HCT116 (cell line): ENCODE measurements at regions not wholly inside any gene's neighbourhood (a gene's known extent, or its start where the extent isn't known, plus 50 kb on each side); places are given as distances from the start of the nearest gene placed in this dataset.
"Not testable (repeated sequence)": the region's sequence is repeated elsewhere in the genome, so short reads cannot be mapped to it uniquely, and the experiment has no call there.

Experiments used
- ATAC-seq: fragments of 200-7000 bp; cut with Tn5 transposase; 2 replicates; pipeline ENCODE4 v1.9.1; 2020; ENCODE audit warnings: mild to moderate bottlenecking, moderate library complexity
- BruUV-seq: library from RNA; stranded (reverse); fragments of 400-500 nt; replicated peaks from 2 replicates; lab custom pipeline; 2021; lab: Mats Ljungman, UMichigan
- CTCF ChIA-PET: fragments of 300-600 bp; sonication (Branson Sonifier 250); formaldehyde crosslinking; loops from one replicate; lab custom pipeline; 2021; ENCODE audit warnings: antibody characterized with exemption; lab: Charles Lee
- POLR2A ChIA-PET: fragments of 300-600, 350-600 bp; sonication (Branson Sonifier 250); formaldehyde crosslinking; loops from one replicate; lab custom pipeline; 2021; ENCODE audit warnings: antibody characterized with exemption; lab: Charles Lee
- RAD21 ChIA-PET, 2 experiments: fragments of 300-600 bp; sonication (Branson Sonifier 250); formaldehyde crosslinking; loops; one replicate each; lab custom pipeline; 2023; ENCODE audit warnings: low total read pairs in 2 of 2; ENCODE audit not compliant: uncharacterized antibody in 2 of 2, unreplicated experiment in 2 of 2, low non-redundant PET in 1 of 2; lab: Charles Lee
- DNase-seq: peaks from one replicate; pipeline ENCODE4 v3.0.0-alpha.2; 2010; ENCODE audit warnings: low read depth, low spot score
- H2AFZ ChIP-seq: fragments of 200-600 bp; shearing (Covaris generic), sonication (generic); 2 replicates; pipeline ENCODE4 v1.6.1; 2017; ENCODE audit warnings: low read depth, mixed run types, mixed read lengths, antibody characterized with exemption, low read length; ENCODE audit not compliant: poor library complexity, severe bottlenecking
- H3K27ac ChIP-seq: 2 replicates; pipeline ENCODE4 v1.5.1; 2012; ENCODE audit warnings: low read depth, low read length
- H3K27me3 ChIP-seq: fragments of 200-600 bp; sonication (generic); 2 replicates; pipeline ENCODE4 v1.6.1; 2016; ENCODE audit warnings: mixed run types, low read length, mixed read lengths; ENCODE audit not compliant: insufficient read depth
- H3K36me3 ChIP-seq, 2 experiments: fragments of 200-500 bp in 1 of 2; fragments of 200-600 bp in 1 of 2; sonication (Bioruptor generic) in 1 of 2; sonication (generic) in 1 of 2; 2 replicates each; pipeline versions ENCODE4 v1.5.1 to v1.6.1; 2014 to 2016; ENCODE audit warnings: low read length in 2 of 2, inconsistent platforms in 1 of 2, mixed read lengths in 1 of 2, mixed run types in 1 of 2; ENCODE audit not compliant: insufficient read depth in 2 of 2, control insufficient read depth in 1 of 2
- H3K4me1 ChIP-seq, 2 experiments: fragments of 200-600 bp in 1 of 2; sonication (generic) in 1 of 2; 2 replicates each; pipeline versions ENCODE4 v1.5.1 to v1.6.1; 2012 to 2017; ENCODE audit warnings: low read length in 2 of 2, inconsistent platforms in 1 of 2, mild to moderate bottlenecking in 1 of 2, mixed read lengths in 1 of 2, mixed run types in 1 of 2, moderate library complexity in 1 of 2; ENCODE audit not compliant: insufficient read depth in 2 of 2, control insufficient read depth in 1 of 2
- H3K4me2 ChIP-seq: fragments of 200-600 bp; sonication (generic); 2 replicates; pipeline ENCODE4 v1.6.1; 2017; ENCODE audit warnings: mixed run types, low read length, mixed read lengths
- H3K4me3 ChIP-seq, 2 experiments: fragments of 200-600 bp in 1 of 2; sonication (generic) in 1 of 2; replicated peaks in 1 of 2; 2 replicates each; pipeline ENCODE4 v1.5.1; 2011 to 2016; ENCODE audit warnings: low read length in 2 of 2, control low read depth in 1 of 2, low read depth in 1 of 2, mild to moderate bottlenecking in 1 of 2, mixed read lengths in 1 of 2, mixed run types in 1 of 2
- H3K79me2 ChIP-seq: fragments of 200-600 bp; sonication (generic); 2 replicates; pipeline ENCODE4 v1.6.1; 2017; ENCODE audit warnings: mild to moderate bottlenecking, mixed run types, low read length, moderate library complexity, mixed read lengths; ENCODE audit not compliant: insufficient read depth
- H3K9ac ChIP-seq: fragments of 200-600 bp; sonication (generic); 2 replicates; pipeline ENCODE4 v1.6.1; 2016; ENCODE audit warnings: low read length, mixed read lengths
- H3K9me2 ChIP-seq: fragments of 200-600 bp; sonication (generic), shearing (Covaris generic); 2 replicates; pipeline ENCODE4 v1.6.1; 2017; ENCODE audit warnings: mixed run types, mild to moderate bottlenecking, moderate library complexity; ENCODE audit not compliant: insufficient read depth
- H3K9me3 ChIP-seq, 2 experiments: fragments of 200-500 bp in 1 of 2; fragments of 200-600 bp in 1 of 2; sonication (Bioruptor generic) in 1 of 2; sonication (generic) in 1 of 2; 2 replicates each; pipeline ENCODE4 v1.6.1; 2014 to 2017; ENCODE audit warnings: low read length in 2 of 2, mixed read lengths in 2 of 2, inconsistent platforms in 1 of 2, low read depth in 1 of 2, mild to moderate bottlenecking in 1 of 2, mixed run types in 1 of 2, moderate library complexity in 1 of 2; ENCODE audit not compliant: control insufficient read depth in 1 of 2, insufficient read depth in 1 of 2
- H4K20me1 ChIP-seq: fragments of 200-600 bp; sonication (generic), shearing (Covaris generic); 2 replicates; pipeline ENCODE4 v1.6.1; 2017; ENCODE audit warnings: mixed run types, mild to moderate bottlenecking, moderate library complexity; ENCODE audit not compliant: insufficient read depth
- EZH2 ChIP-seq: fragments of 200-600 bp; sonication (generic); IDR thresholded peaks from 2 replicates; pipeline ENCODE4 v1.6.1; 2017; ENCODE audit warnings: antibody characterized with exemption, mixed run types
- JUND ChIP-seq: IDR thresholded peaks from 2 replicates; pipeline ENCODE4 v1.6.1; 2012
- MAX ChIP-seq: IDR thresholded peaks from 2 replicates; pipeline ENCODE4 v1.6.1; 2012
- POLR2AphosphoS5 ChIP-seq: IDR thresholded peaks from 2 replicates; pipeline ENCODE4 v1.6.1; 2011; ENCODE audit warnings: mild to moderate bottlenecking, low read depth, low read length, moderate library complexity
- SP1 ChIP-seq: IDR thresholded peaks from 2 replicates; pipeline ENCODE4 v1.6.1; 2012; ENCODE audit warnings: low read depth
- SRF ChIP-seq: IDR thresholded peaks from 2 replicates; pipeline ENCODE4 v1.6.1; 2012; ENCODE audit warnings: low read depth
- YY1 ChIP-seq: IDR thresholded peaks from 2 replicates; pipeline ENCODE4 v1.6.1; 2011; ENCODE audit warnings: low read length, low read depth, moderate library complexity, mild to moderate bottlenecking; ENCODE audit not compliant: insufficient replicate concordance; ENCODE audit errors: extremely low read depth
- intact Hi-C: fragments of 100-400 bp; cut with micrococcal nuclease; formaldehyde crosslinking; loops from 2 replicates; pipeline ENCODE4 v1.10.0; 2022
- TF ChIP-seq, protein P1 (sequence below): IDR thresholded peaks from 2 replicates; pipeline ENCODE4 v1.6.1; 2011; ENCODE audit warnings: mild to moderate bottlenecking, low read length, moderate library complexity; ENCODE audit not compliant: insufficient replicate concordance; ENCODE audit errors: extremely low read depth
- TF ChIP-seq, protein P2 (sequence below), 3 experiments: fragments of 200-600 bp in 1 of 3; sonication (generic) in 1 of 3; IDR thresholded peaks in 2 of 3; conservative IDR thresholded peaks in 1 of 3; 2 replicates each; pipeline ENCODE4 v1.5.1; 2012 to 2017; ENCODE audit warnings: low read depth in 2 of 3, low read length in 2 of 3, antibody characterized with exemption in 1 of 3, borderline replicate concordance in 1 of 3, control low read depth in 1 of 3, mild to moderate bottlenecking in 1 of 3, mixed read lengths in 1 of 3, mixed run types in 1 of 3, moderate library complexity in 1 of 3; ENCODE audit not compliant: insufficient read depth in 1 of 3

DNA sequence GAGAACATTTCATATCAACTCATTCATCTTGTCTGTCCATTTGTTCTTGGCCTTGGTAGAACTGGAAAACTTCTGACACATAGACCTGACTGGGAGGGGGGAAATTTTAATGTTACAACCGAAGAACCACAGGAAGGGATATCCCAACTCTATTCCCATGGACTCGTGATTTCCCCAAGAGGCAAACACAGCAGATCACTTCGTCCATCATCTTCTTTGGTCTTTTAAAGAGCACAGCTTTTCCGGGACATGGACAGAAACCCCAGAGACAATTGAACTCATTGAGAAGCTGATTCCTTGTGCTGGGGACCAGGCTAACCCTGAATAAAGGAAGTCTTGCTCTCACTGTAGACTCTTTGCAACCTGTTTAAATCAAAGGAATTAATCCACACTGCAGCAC lies 66.3 kb upstream of the TMEM170B start (continued):
- TF ChIP-seq, protein P1, sequence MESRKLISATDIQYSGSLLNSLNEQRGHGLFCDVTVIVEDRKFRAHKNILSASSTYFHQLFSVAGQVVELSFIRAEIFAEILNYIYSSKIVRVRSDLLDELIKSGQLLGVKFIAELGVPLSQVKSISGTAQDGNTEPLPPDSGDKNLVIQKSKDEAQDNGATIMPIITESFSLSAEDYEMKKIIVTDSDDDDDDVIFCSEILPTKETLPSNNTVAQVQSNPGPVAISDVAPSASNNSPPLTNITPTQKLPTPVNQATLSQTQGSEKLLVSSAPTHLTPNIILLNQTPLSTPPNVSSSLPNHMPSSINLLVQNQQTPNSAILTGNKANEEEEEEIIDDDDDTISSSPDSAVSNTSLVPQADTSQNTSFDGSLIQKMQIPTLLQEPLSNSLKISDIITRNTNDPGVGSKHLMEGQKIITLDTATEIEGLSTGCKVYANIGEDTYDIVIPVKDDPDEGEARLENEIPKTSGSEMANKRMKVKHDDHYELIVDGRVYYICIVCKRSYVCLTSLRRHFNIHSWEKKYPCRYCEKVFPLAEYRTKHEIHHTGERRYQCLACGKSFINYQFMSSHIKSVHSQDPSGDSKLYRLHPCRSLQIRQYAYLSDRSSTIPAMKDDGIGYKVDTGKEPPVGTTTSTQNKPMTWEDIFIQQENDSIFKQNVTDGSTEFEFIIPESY = no peak
- TF ChIP-seq, protein P2, sequence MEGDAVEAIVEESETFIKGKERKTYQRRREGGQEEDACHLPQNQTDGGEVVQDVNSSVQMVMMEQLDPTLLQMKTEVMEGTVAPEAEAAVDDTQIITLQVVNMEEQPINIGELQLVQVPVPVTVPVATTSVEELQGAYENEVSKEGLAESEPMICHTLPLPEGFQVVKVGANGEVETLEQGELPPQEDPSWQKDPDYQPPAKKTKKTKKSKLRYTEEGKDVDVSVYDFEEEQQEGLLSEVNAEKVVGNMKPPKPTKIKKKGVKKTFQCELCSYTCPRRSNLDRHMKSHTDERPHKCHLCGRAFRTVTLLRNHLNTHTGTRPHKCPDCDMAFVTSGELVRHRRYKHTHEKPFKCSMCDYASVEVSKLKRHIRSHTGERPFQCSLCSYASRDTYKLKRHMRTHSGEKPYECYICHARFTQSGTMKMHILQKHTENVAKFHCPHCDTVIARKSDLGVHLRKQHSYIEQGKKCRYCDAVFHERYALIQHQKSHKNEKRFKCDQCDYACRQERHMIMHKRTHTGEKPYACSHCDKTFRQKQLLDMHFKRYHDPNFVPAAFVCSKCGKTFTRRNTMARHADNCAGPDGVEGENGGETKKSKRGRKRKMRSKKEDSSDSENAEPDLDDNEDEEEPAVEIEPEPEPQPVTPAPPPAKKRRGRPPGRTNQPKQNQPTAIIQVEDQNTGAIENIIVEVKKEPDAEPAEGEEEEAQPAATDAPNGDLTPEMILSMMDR (IDR thresholded peaks at IDR 0.05 in 2 of 3, conservative IDR thresholded peaks at IDR 0.05 in 1 of 3; ENCODE audit: borderline replicate concordance in 1 of 3, insufficient read depth in 1 of 3, low read depth in 2 of 3, low read length in 2 of 3) = no peak

GRCh38 chr6:11469684-11470083 lies 67.9 kb upstream of the TMEM170B start:
- no peak overlapping the region for H3K27ac ChIP-seq
- intact Hi-C loops = no loop called here
- ChIA-PET POLR2A (no interaction called here), CTCF (no interaction called here), RAD21 (no interaction called here)
- no TSS peak for BruUV-seq
- TF ChIP-seq JUND (no peak), SRF (no peak), MAX (no peak), EZH2 (no peak), SP1 (no peak), POLR2AphosphoS5 (no peak), YY1 (no peak)
- TF ChIP-seq, protein P1 = no peak
- TF ChIP-seq, protein P2 (IDR thresholded peaks at IDR 0.05 in 2 of 3, conservative IDR thresholded peaks at IDR 0.05 in 1 of 3; ENCODE audit: borderline replicate concordance in 1 of 3, insufficient read depth in 1 of 3, low read depth in 2 of 3, low read length in 2 of 3) = no peak
- no peak overlapping the region for H3K9ac ChIP-seq
- DNase-seq (no peak), ATAC-seq (no peak)
- H3K9me2 ChIP-seq = no peaks in the 10 kb centered on the region
- no peaks in the 10 kb centered on the region for H3K9me3 ChIP-seq
- peaks cover 3% of the 10 kb centered on the region; the same call in 1 of the 2 replicates for H3K27me3 ChIP-seq
- no peaks in the 10 kb centered on the region for H4K20me1 ChIP-seq
- H3K79me2 ChIP-seq = no peaks in the 10 kb centered on the region
- H2AFZ ChIP-seq = no peak overlapping the region
- no peaks in the 10 kb centered on the region for H3K36me3 ChIP-seq
- H3K4me2 ChIP-seq = no peak overlapping the region
- H3K4me3 ChIP-seq = no peak overlapping the region
- H3K4me1 ChIP-seq = no peaks in the 10 kb centered on the region

DNA sequence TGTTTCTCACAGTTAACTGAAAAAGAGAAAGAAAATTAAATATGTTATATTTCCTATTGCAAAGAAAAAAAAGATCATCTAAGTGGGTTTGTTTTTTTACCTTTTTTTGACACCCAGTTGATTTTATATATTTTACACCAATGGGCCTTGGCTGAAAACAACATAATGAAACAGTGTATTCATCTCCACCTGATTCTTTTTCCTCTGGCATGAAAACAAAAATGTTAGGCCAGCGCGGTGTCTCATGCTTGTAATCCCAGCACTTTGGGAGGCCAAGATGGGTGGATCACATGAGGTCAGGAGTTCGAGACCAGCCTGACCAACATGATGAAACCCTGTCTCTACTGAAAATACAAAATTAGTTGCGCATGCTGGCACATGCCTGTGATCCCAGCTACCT lies 69.3 kb upstream of the TMEM170B start:
- not testable (repeated sequence) for H3K9ac ChIP-seq, ATAC-seq

More for the DNA sequence above, 69.3 kb upstream of the TMEM170B start:
- intact Hi-C loops, RAD21 ChIA-PET, BruUV-seq, H2AFZ ChIP-seq, H3K79me2 ChIP-seq, H3K36me3 ChIP-seq, H3K4me3 ChIP-seq, DNase-seq, H4K20me1 ChIP-seq, H3K4me2 ChIP-seq, H3K27me3 ChIP-seq, CTCF ChIA-PET, H3K9me3 ChIP-seq, POLR2A ChIA-PET, H3K9me2 ChIP-seq, H3K27ac ChIP-seq, H3K4me1 ChIP-seq: not testable (repeated sequence)
